ENCODE measurements at regions not wholly inside any gene's neighbourhood (a gene's known extent, or its start where the extent isn't known, plus 50 kb on each side); places are given as distances from the start of the nearest gene placed in this dataset.

GRCh38 chr3:140854961-140855360 is 86.7 kb upstream of the SLC25A36 start:
- TF ChIP-seq POLR2A (IDR thresholded peaks at IDR 0.05) = no peak
- no peak for TF ChIP-seq CTCF (IDR thresholded peaks at IDR 0.05)
- no peak for DNase-seq
- Histone ChIP-seq H3K27me3 (no peaks in the 10 kb centered on the region), H3K4me1 (no peaks in the 10 kb centered on the region), H3K4me3 (no peak overlapping the region), H3K36me3 (no peaks in the 10 kb centered on the region), H3K27ac (no peak overlapping the region), H3K9me3 (peaks cover 0 to 11% (median 0%) of the 10 kb centered on the region in 12 donors)
- intact Hi-C loops (cut with DNase I) = no loop called here
- WGBS, 4 donors = 53 to 82% (median 63%) methylated on average over 2 of the region's 2 CpGs
- ATAC-seq = no peak

GRCh38 chr3:140856905-140857304 is 84.7 kb upstream of the SLC25A36 start:
- no peak overlapping the region for H3K27ac ChIP-seq
- ATAC-seq = no peak
- no peaks in the 10 kb centered on the region for H3K4me1 ChIP-seq
- H3K36me3 ChIP-seq = no peaks in the 10 kb centered on the region
- H3K27me3 ChIP-seq = no peaks in the 10 kb centered on the region
- H3K9me3 ChIP-seq = peaks cover 0 to 11% (median 0%) of the 10 kb centered on the region in 12 donors
- intact Hi-C loops (cut with DNase I) = no loop called here
- DNase-seq = no peak
- no peak for TF ChIP-seq POLR2A (IDR thresholded peaks at IDR 0.05)
- no peak for TF ChIP-seq CTCF (IDR thresholded peaks at IDR 0.05)
- H3K4me3 ChIP-seq = no peak overlapping the region
- WGBS, 4 donors = 64 to 95% (median 73%) methylated on average over 1 of the region's 1 CpG

- intact Hi-C loops (cut with DNase I) = no loop called here
- no peaks in the 10 kb centered on the region for H3K4me1 ChIP-seq
- H3K27ac ChIP-seq = no peak overlapping the region
- no peaks in the 10 kb centered on the region for H3K27me3 ChIP-seq
- no peaks in the 10 kb centered on the region for H3K36me3 ChIP-seq
- WGBS, 4 donors = 77 to 85% (median 84%) methylated on average over 2 of the region's 2 CpGs
- no peak for ATAC-seq
- TF ChIP-seq CTCF (IDR thresholded peaks at IDR 0.05) (no peak), POLR2A (IDR thresholded peaks at IDR 0.05) (no peak)
- peaks cover 0 to 5% (median 0%) of the 10 kb centered on the region in 12 donors for H3K9me3 ChIP-seq
- no peak for DNase-seq
- no peak overlapping the region for H3K4me3 ChIP-seq
Observed at GRCh38 chr3:140857993-140858392, 83.6 kb upstream of the SLC25A36 start.

GRCh38 chr3:140859592-140860336 is 81.9 kb upstream of the SLC25A36 start:
- Histone ChIP-seq H3K9me3 (no peaks in the 10 kb centered on the region), H3K27ac (no peak overlapping the region), H3K27me3 (no peaks in the 10 kb centered on the region), H3K36me3 (no peaks in the 10 kb centered on the region), H3K4me3 (no peak overlapping the region), H3K4me1 (no peaks in the 10 kb centered on the region)
- intact Hi-C loops (cut with DNase I) = loop anchor here in 7 of 10 donors (5.0 to 10.0 kb wide), 7 partner anchors 305 to 1435 kb away; partner anchors contain the start of gene CLSTN2 (in 2 of the 7)
- no peak for DNase-seq
- WGBS, 4 donors = 74 to 79% (median 76%) methylated on average over 5 of the region's 5 CpGs
- no peak for ATAC-seq
- TF ChIP-seq CTCF (IDR thresholded peaks at IDR 0.05) = no peak
- TF ChIP-seq POLR2A (IDR thresholded peaks at IDR 0.05) = no peak

All from heart left ventricle (tissue), 16 donors.